PFSK-1 (cell line): ENCODE measurements at regions not wholly inside any gene's neighbourhood (a gene's known extent, or its start where the extent isn't known, plus 50 kb on each side); places are given as distances from the start of the nearest gene placed in this dataset.

ENCODE experiments used
- FOXP2 ChIP-seq: optimal IDR thresholded peaks from 2 replicates; pipeline ENCODE3; 2011; ENCODE audit warnings: borderline replicate concordance, control low read depth, inconsistent platforms; ENCODE audit not compliant: insufficient read depth; ENCODE audit errors: extremely low read length, extremely low read depth
- POLR2AphosphoS5 ChIP-seq: IDR thresholded peaks from 2 replicates; pipeline ENCODE4 v1.6.1; 2012; ENCODE audit warnings: low read depth, mild to moderate bottlenecking, control low read depth, low read length, moderate library complexity
- REST ChIP-seq, 2 experiments: IDR thresholded peaks; 2 replicates each; pipeline versions ENCODE4 v1.6.1 to v1.8.0; 2011 to 2012; ENCODE audit warnings: low read depth in 2 of 2, low read length in 2 of 2, control low read depth in 1 of 2, inconsistent platforms in 1 of 2, mild to moderate bottlenecking in 1 of 2, moderate library complexity in 1 of 2; ENCODE audit not compliant: insufficient read depth in 1 of 2
- SIN3A ChIP-seq: IDR thresholded peaks from 2 replicates; pipeline ENCODE4 v1.6.1; 2012; ENCODE audit warnings: mild to moderate bottlenecking, low read length, moderate library complexity, borderline replicate concordance; ENCODE audit not compliant: insufficient read depth
- TAF1 ChIP-seq: IDR thresholded peaks from 2 replicates; pipeline ENCODE4 v1.6.1; 2012; ENCODE audit warnings: low read length, control low read depth, borderline replicate concordance; ENCODE audit not compliant: insufficient read depth

DNA sequence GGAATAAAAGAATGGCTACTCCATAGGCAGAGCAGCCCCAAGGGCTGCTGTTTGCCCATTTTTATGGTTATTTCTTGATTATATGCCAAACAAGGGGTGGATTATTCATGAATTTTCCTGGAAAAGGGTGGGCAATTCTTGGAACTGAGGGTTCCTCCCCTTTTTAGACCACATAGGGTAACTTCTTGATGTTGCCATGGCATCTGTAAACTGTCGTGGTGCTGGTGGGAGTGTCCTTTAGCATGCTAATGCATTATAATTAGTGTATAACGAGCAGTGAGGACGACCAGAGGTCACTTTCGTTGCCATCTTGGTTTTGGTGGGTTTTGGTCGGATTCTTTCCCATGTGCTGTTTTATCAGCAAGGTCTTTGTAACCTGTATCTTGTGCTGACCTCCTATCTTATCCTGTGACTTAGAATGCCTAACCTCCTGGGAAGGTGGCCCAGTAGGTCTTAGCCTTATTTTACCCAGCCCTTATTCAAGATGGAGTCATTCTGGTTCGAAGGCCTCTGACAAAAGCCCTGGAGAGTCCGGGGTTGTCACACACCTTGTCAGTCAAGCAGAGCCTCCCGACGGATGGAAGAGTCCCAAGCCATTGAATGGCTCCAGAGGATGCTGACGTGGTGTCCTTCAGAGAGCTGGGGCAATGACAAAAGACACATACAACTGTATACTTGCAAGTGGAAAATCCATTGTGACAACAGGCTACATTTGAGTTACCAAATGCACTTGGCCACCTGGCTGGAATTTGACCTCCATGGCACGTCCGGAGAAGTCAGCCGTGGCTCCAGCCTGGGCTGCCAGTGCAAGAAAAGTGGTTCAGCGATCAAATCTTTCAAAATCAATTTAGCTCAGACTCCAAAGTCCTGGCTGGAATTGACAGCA lies 67.1 kb upstream of the CLINT1 start:
- TF ChIP-seq POLR2AphosphoS5 (no peak), SIN3A (no peak), REST (IDR thresholded peaks at IDR 0.05; ENCODE audit: insufficient read depth in 1 of 2, low read depth in 2 of 2, low read length in 2 of 2) (no peak), TAF1 (no peak), FOXP2 (no peak)
